H1 (cell line): ENCODE measurements at regions not wholly inside any gene's neighbourhood (a gene's known extent, or its start where the extent isn't known, plus 50 kb on each side); places are given as distances from the start of the nearest gene placed in this dataset.

Source experiments
- JUN ChIP-seq: IDR thresholded peaks from 2 replicates; pipeline ENCODE4 v1.6.1; 2011; ENCODE audit warnings: low read depth, mild to moderate bottlenecking, improper control_type of control experiment, low read length
- NANOG ChIP-seq: IDR thresholded peaks from 2 replicates; pipeline ENCODE4 v1.6.1; 2011; ENCODE audit warnings: low read length, low read depth, mild to moderate bottlenecking, inconsistent platforms; ENCODE audit not compliant: insufficient read depth, poor library complexity, severe bottlenecking
- SRF ChIP-seq: IDR thresholded peaks from 2 replicates; pipeline ENCODE4 v1.6.1; 2011; ENCODE audit warnings: mild to moderate bottlenecking, low read depth, low read length, moderate library complexity
- TCF12 ChIP-seq: IDR thresholded peaks from 2 replicates; pipeline ENCODE4 v1.6.1; 2011; ENCODE audit warnings: low read depth, mild to moderate bottlenecking, low read length

GRCh38 chr2:186044761-186045160 is 306.2 kb downstream of the FSIP2 start (continued):
- no peak for TF ChIP-seq JUN
- TF ChIP-seq TCF12 = no peak
- TF ChIP-seq NANOG = no peak
- TF ChIP-seq SRF = no peak
